Astrocyte of the spinal cord (primary cell): ENCODE measurements at regions not wholly inside any gene's neighbourhood (a gene's known extent, or its start where the extent isn't known, plus 50 kb on each side); places are given as distances from the start of the nearest gene placed in this dataset.

Experiments used
- DNase-seq: peaks from one replicate; pipeline ENCODE4 v3.0.0; 2011; ENCODE audit warnings: low read depth, low spot score
- H3K4me3 ChIP-seq: 2 replicates; pipeline ENCODE4 v1.5.1; 2011; ENCODE audit warnings: low read depth, mild to moderate bottlenecking, low read length, moderate library complexity
- in situ Hi-C: cut with HindIII; loops from 2 replicates; pipeline ENCODE4 v1.10.0; 2017; ENCODE audit warnings: low sequenced_read_pairs
- TF ChIP-seq, protein P1 (sequence below): IDR thresholded peaks from 2 replicates; pipeline ENCODE4 v1.5.1; 2012; ENCODE audit warnings: low read depth, mild to moderate bottlenecking, low read length, inconsistent platforms

DNA sequence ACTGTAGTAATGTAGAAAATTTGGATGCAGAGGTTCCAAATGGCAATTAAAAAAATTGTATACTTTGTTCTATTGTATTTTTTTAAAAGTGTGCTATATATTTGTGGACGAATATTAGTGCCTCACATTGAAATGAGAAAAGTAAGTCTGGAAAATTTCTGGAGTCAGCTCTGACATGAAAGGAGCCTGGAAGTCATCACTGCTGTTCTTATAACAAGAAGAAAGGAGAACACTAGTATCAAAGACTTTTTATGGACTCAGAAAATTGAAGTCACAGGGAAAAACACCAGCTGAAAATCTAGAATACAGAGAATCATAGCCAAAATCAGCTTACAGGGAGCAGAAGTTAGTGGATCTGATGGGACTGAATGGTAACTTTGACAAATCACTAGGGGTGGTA, 1450.7 kb upstream of the SPRY2 start:
- TF ChIP-seq, protein P1, sequence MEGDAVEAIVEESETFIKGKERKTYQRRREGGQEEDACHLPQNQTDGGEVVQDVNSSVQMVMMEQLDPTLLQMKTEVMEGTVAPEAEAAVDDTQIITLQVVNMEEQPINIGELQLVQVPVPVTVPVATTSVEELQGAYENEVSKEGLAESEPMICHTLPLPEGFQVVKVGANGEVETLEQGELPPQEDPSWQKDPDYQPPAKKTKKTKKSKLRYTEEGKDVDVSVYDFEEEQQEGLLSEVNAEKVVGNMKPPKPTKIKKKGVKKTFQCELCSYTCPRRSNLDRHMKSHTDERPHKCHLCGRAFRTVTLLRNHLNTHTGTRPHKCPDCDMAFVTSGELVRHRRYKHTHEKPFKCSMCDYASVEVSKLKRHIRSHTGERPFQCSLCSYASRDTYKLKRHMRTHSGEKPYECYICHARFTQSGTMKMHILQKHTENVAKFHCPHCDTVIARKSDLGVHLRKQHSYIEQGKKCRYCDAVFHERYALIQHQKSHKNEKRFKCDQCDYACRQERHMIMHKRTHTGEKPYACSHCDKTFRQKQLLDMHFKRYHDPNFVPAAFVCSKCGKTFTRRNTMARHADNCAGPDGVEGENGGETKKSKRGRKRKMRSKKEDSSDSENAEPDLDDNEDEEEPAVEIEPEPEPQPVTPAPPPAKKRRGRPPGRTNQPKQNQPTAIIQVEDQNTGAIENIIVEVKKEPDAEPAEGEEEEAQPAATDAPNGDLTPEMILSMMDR = no peak
- DNase-seq = no peak
- in situ Hi-C loops = no loop called here
- no peak overlapping the region for H3K4me3 ChIP-seq

DNA sequence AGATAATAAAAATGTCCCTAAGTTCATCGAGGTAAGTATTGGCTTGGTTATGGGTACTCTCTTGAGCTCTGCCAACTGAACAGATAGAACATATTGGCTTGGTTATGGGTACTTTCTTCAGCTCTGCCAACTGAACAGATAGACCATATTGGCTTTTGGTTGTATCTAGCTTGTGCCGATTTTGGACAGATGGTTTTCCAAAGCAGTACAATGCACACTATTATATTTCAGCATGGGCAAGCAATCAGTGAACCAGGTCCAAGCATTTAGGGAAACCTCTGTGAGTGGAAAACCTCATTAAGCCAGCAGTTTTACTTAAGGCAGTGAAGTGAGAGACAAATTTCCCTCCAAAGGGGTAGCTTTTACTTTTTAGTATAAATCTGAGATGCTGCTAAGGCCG, 1440.5 kb upstream of the SPRY2 start:
- in situ Hi-C loops = no loop called here
- TF ChIP-seq, protein P1 = no peak
- H3K4me3 ChIP-seq = no peak overlapping the region
- no peak for DNase-seq

DNA sequence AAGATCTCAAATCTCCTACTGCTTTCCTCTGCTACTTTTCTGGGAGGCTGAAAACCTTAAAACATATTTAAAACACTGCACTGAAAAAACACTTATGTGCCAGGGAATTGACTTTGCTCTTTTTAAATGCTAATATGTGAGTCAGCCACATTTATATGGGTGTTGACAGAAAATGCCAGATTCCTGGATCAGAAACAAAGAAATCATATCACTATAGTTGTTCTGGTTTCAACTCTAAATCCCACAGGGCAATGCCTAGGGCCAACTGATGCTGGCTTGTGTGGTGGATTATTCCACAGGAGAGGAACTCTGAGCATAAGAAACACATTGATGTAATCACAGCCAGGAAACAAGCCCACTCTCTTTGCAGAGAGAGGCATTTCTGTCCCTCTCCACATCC, 1439.0 kb upstream of the SPRY2 start:
- DNase-seq = peak; percentile 43
- H3K4me3 ChIP-seq = no peak overlapping the region
- TF ChIP-seq, protein P1 = no peak
- in situ Hi-C loops = no loop called here

DNA sequence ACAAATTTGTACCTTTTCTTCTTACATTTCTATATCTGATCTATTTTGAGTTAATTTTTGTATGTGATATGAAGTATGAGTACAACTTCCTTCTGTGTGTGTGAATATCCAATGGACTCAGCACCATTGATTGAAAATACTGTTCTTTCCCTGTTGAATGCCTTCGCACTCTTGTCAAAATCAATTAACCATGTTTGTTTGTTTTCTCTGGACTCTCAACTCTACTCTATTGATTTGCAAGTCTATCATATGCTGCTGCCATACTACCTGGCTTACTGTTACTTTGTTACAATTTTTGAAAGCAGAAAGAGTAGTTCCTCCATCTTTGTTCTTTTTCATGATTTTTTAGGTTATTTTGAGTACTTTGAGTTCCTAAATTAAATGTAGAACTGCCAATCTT, 1437.4 kb upstream of the SPRY2 start:
- DNase-seq = no peak
- H3K4me3 ChIP-seq = no peak overlapping the region
- in situ Hi-C loops = no loop called here
- TF ChIP-seq, protein P1 = no peak

DNA sequence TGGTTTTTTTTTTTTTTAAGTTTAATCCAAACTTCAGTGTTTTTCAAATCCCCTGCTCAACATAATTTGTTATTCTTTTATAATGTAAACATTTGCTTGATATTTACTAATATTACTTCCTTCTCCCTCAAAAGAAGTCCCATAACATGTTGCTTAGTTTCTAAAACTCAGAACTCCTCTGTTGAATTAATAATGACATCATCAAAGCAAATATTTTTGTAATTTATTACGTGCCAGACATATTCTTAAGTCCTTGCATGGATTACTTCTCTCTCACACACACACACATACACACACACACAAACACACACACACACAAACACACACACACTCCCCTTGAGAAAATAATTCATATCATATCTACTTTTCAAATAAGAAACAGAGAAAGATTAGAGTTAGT, 1432.3 kb upstream of the SPRY2 start:
- no peak for DNase-seq
- in situ Hi-C loops = no loop called here
- no peak overlapping the region for H3K4me3 ChIP-seq
- TF ChIP-seq, protein P1 = no peak

DNA sequence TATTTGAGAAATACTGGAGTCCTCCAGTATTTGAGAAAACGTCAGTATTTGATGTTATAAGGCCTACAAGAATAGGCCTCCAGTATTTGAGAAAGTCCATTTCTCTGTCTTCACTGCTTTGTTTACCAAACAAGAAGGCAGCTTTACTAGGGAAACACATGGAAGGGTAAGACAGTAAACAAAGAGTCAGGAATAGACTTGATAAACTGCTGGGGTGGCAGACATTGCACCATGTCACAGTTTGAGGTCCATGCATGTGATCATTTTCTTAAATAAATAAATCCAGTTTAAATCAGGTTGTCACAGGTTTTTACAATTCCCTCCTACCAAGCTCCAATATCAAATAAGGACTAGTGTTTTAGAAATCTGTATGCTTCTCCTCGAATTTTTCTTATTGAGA, 1431.0 kb upstream of the SPRY2 start:
- in situ Hi-C loops = no loop called here
- no peak for DNase-seq
- TF ChIP-seq, protein P1 = no peak
- no peak overlapping the region for H3K4me3 ChIP-seq

DNA sequence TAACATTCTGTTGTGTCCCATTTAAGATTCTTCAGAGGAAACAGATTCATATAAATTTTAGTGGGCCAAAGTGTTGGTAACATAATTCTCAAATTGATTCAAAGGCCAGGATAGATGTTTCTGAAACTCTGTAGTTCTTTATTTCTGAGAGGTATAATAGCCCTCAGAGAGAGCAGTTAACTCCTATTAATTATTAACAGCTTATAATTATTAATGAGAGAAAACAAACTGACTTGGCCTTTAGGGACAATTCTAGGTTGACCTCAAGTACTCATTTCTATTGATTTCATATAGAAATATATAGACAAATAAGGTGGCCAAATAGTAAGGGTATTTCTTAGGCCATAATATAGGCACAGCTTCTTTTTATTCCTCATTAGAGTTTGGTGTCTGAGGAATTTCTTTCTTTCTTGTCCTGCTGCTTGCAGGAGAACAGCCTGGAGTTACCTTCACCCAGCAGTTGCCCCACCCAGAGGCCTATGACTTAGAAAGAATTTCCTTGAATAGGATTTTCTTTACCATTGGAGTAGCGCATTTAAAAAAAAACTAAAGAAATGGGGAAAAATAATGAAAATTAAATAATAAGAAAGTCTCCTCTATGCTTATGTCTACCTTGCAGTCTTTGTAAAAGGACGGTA, 1430.1 kb upstream of the SPRY2 start:
- in situ Hi-C loops = no loop called here
- TF ChIP-seq, protein P1 = no peak
- no peak overlapping the region for H3K4me3 ChIP-seq
- DNase-seq = no peak
